K562 (cell line): ENCODE measurements at regions not wholly inside any gene's neighbourhood (a gene's known extent, or its start where the extent isn't known, plus 50 kb on each side); places are given as distances from the start of the nearest gene placed in this dataset.

Experiments
- ATAC-seq: fragments of 200-7000 bp; cut with Tn5 transposase; 3 replicates; pipeline ENCODE4 v1.9.1; 2020; ENCODE audit warnings: moderate library complexity
- BruUV-seq: library from RNA; stranded (reverse); fragments of 400-500 nt; replicated peaks from 2 replicates; lab custom pipeline; 2021; lab: Mats Ljungman, UMichigan
- CTCF ChIA-PET: fragments of 300-600 bp; formaldehyde crosslinking; extraction: SDS; loops from one replicate; lab custom pipeline; 2021; ENCODE audit warnings: low intra/inter-chr PET ratio; lab: Yijun Ruan, JAX
- POLR2A ChIA-PET: fragments of 300-600, 350-650 bp; sonication (Branson Sonifier 250); formaldehyde crosslinking; extraction: SDS; loops from one replicate; lab custom pipeline; 2021; ENCODE audit warnings: antibody characterized with exemption, inconsistent platforms; lab: Yijun Ruan, JAX
- DNase-seq, 4 experiments: peaks; one replicate each; pipeline versions ENCODE4 v3.0.0 to v3.0.0-alpha.2; 2011 to 2018; ENCODE audit warnings: low spot score in 3 of 4, mixed read lengths in 3 of 4; ENCODE audit errors: extremely low read depth in 1 of 4
- FAIRE-seq: peaks from 2 replicates; lab custom pipeline; 2011; peaks lifted over from hg19 to GRCh38; lab: Jason Lieb, UNC
- H2AFZ ChIP-seq: 2 replicates; pipeline ENCODE4 v1.6.0; 2011; ENCODE audit warnings: low read depth, low read length, control low read depth, inconsistent platforms
- H3K27ac ChIP-seq: fragments of 200-600 bp; 3 replicates; pipeline ENCODE4 v1.8.0; 2011; ENCODE audit warnings: low read depth, mild to moderate bottlenecking, control low read depth, inconsistent platforms, low read length, moderate library complexity, mixed read lengths; ENCODE audit errors: extremely low read depth
- H3K27me3 ChIP-seq, 2 experiments: fragments of 300-600 bp in 1 of 2; 2 replicates in 1 of 2; 3 replicates in 1 of 2; pipeline versions ENCODE4 v1.6.0 to v1.8.0; 2011; ENCODE audit warnings: inconsistent platforms in 2 of 2, low read length in 2 of 2, mild to moderate bottlenecking in 1 of 2, mixed read lengths in 1 of 2, moderate library complexity in 1 of 2; ENCODE audit not compliant: control insufficient read depth in 2 of 2, insufficient read depth in 2 of 2
- H3K36me3 ChIP-seq: fragments of 300-600 bp; 3 replicates; pipeline ENCODE4 v1.8.0; 2011; ENCODE audit warnings: mild to moderate bottlenecking, low read length, inconsistent platforms; ENCODE audit not compliant: control insufficient read depth, insufficient read depth
- H3K4me1 ChIP-seq, 2 experiments: fragments of 200-600 bp in 1 of 2; replicated peaks in 1 of 2; 2 replicates in 1 of 2; 3 replicates in 1 of 2; pipeline versions ENCODE4 v1.5.1 to v1.8.0; 2011; ENCODE audit warnings: inconsistent platforms in 2 of 2, low read length in 2 of 2, mild to moderate bottlenecking in 1 of 2, mixed read lengths in 1 of 2, moderate library complexity in 1 of 2; ENCODE audit not compliant: control insufficient read depth in 2 of 2, insufficient read depth in 2 of 2
- H3K4me2 ChIP-seq: 2 replicates; pipeline ENCODE4 v1.6.1; 2011; ENCODE audit warnings: low read length, control low read depth, inconsistent platforms, mixed read lengths; ENCODE audit not compliant: insufficient read depth
- H3K4me3 ChIP-seq: fragments of 200-600 bp; sonication (generic), shearing (Covaris generic); 2 replicates; pipeline ENCODE4 v1.5.1; 2016; ENCODE audit warnings: control low read depth, inconsistent platforms
- H3K79me2 ChIP-seq: fragments of 200-600 bp; 3 replicates; pipeline ENCODE4 v1.8.0; 2011; ENCODE audit warnings: low read length, inconsistent platforms; ENCODE audit not compliant: control insufficient read depth, insufficient read depth
- H3K9ac ChIP-seq, 2 experiments: 2 replicates each; pipeline versions ENCODE4 v1.6.0 to v1.6.1; 2011; ENCODE audit warnings: low read depth in 2 of 2, low read length in 2 of 2, control low read depth in 1 of 2, inconsistent platforms in 1 of 2, mild to moderate bottlenecking in 1 of 2, mixed read lengths in 1 of 2; ENCODE audit not compliant: insufficient read depth in 1 of 2
- H3K9me1 ChIP-seq: one replicate; pipeline ENCODE4 v1.6.0; 2011; ENCODE audit warnings: inconsistent platforms, mild to moderate bottlenecking, low read length, moderate library complexity; ENCODE audit not compliant: control insufficient read depth, insufficient read depth
- H3K9me3 ChIP-seq: replicated peaks from 2 replicates; pipeline ENCODE4 v1.5.1; 2011; ENCODE audit warnings: low read depth, low read length, inconsistent platforms; ENCODE audit not compliant: control insufficient read depth, insufficient read depth
- H4K20me1 ChIP-seq: replicated peaks from 2 replicates; pipeline ENCODE4 v1.6.1; 2011; ENCODE audit warnings: low read length, inconsistent platforms, mixed read lengths; ENCODE audit not compliant: control insufficient read depth, insufficient read depth
- AFF1 ChIP-seq, 2 experiments: fragments of 450-650 bp; IDR thresholded peaks; 2 replicates each; pipeline ENCODE4 v1.6.1; 2018; ENCODE audit warnings: mild to moderate bottlenecking in 2 of 2, low read depth in 1 of 2; ENCODE audit not compliant: partially characterized antibody in 2 of 2
- ASH1L ChIP-seq: fragments of 450-650 bp; IDR thresholded peaks from 2 replicates; pipeline ENCODE4 v1.6.1; 2018; ENCODE audit warnings: borderline replicate concordance, mild to moderate bottlenecking, low read depth; ENCODE audit not compliant: partially characterized antibody
- EHMT2 ChIP-seq: fragments of 450-650 bp; IDR thresholded peaks from 2 replicates; pipeline ENCODE4 v1.6.1; 2018; ENCODE audit warnings: antibody characterized with exemption
- RFX1 ChIP-seq: fragments of 450-650 bp; IDR thresholded peaks from 2 replicates; pipeline ENCODE4 v1.6.1; 2016; ENCODE audit warnings: mild to moderate bottlenecking, moderate library complexity
- ZKSCAN3 ChIP-seq: fragments of 250-450 bp; sonication (Bioruptor Pico); IDR thresholded peaks from 2 replicates; pipeline ENCODE4 v1.4.0; 2020
- ZNF124 ChIP-seq: sonication (generic); formaldehyde crosslinking; IDR thresholded peaks from 2 replicates; pipeline ENCODE4 v1.8.1; 2022; ENCODE audit warnings: missing genetic modification reagents
- ZNF174 ChIP-seq: fragments of 250-450 bp; sonication (Bioruptor Pico); IDR thresholded peaks from 2 replicates; pipeline ENCODE4 v1.4.0; 2020; ENCODE audit warnings: mild to moderate bottlenecking
- WGBS: fragments of 100-300 bp; shearing (Covaris generic); methylation state at CpG from one replicate; pipeline ENCODE4 v1.1.6; 2016; ENCODE audit warnings: low coverage, mixed read lengths; ENCODE audit not compliant: insufficient coverage; ENCODE audit errors: missing lambda C conversion rate; 5-methylcytosine and 5-hydroxymethylcytosine counted together
- in situ Hi-C: fragments of 300-500 bp; cut with MboI; formaldehyde crosslinking; loops from 4 replicates; pipeline ENCODE4 v1.15.0; 2018; ENCODE audit warnings: inconsistent platforms, mixed read lengths
- intact Hi-C: fragments of 100-400 bp; cut with micrococcal nuclease; formaldehyde crosslinking; loops from 2 replicates; pipeline ENCODE4 v1.14.2; 2022

DNA sequence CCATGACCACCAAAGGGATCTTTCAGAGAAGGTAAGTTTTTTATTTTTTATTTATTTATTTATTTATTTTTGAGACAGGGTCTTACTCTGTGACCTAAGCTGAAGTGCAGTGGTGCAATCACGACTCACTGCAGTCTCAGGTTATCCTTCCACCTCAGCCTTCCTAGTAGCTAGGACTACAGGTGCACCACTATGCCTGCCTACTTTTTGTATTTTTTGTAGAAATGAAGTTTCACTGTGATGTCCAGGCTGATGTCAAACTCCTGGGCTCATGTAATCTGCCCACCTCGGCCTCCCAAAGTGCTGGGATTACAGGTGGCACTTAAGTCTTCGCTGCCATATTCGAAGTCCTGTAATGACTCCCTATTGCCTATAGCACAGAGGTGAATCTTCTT lies 342.5 kb downstream of the CYRIA start:
- intact Hi-C loops: no loop called here
- Histone ChIP-seq H3K9ac (no peak overlapping the region), H3K27ac (no peak overlapping the region), H3K4me2 (no peak overlapping the region), H2AFZ (no peak overlapping the region), H3K4me3 (no peak overlapping the region), H3K27me3 (peaks cover 0 to 18% of the 10 kb centered on the region in 2 experiments; a peak in 1 of 5 replicates), H3K9me1 (peaks cover 4% of the 10 kb centered on the region), H3K9me3 (no peaks in the 10 kb centered on the region), H3K79me2 (no peaks in the 10 kb centered on the region), H3K4me1 (peaks cover 0 to 2% of the 10 kb centered on the region in 2 experiments; a peak in 2 of 5 replicates), H4K20me1 (no peaks in the 10 kb centered on the region), H3K36me3 (no peaks in the 10 kb centered on the region)
- WGBS: 0% methylated on average over 4 of the region's 4 CpGs
- TF ChIP-seq RFX1 (no peak), EHMT2 (no peak), AFF1 (IDR thresholded peaks at IDR 0.05; ENCODE audit: low read depth in 1 of 2, partially characterized antibody in 2 of 2) (no peak), ZNF124 (CRISPR knock-in tag) (no peak), ZKSCAN3 (CRISPR knock-in tag) (no peak), ASH1L (no peak), ZNF174 (CRISPR knock-in tag) (no peak)
- in situ Hi-C loops: no loop called here
- CTCF ChIA-PET: no interaction called here
- BruUV-seq: no TSS peak
- FAIRE-seq: no peak
- ATAC-seq: no peak
- no peak for DNase-seq
- POLR2A ChIA-PET: interaction anchor here (1.0 kb wide), 1 partner anchor 10 kb away, joined by 3 read pairs; no protein-coding TSS in a partner anchor
